CD14-positive monocyte (primary cell): ENCODE measurements at regions not wholly inside any gene's neighbourhood (a gene's known extent, or its start where the extent isn't known, plus 50 kb on each side); places are given as distances from the start of the nearest gene placed in this dataset.

Experiments used
- DNase-seq, 3 donors: peaks; one replicate each; pipeline ENCODE4 v3.0.0-alpha.2; 2011 to 2022
- H2AFZ ChIP-seq: 2 replicates; pipeline ENCODE4 v1.6.0; 2012; ENCODE audit warnings: mild to moderate bottlenecking, low read depth, low read length, inconsistent platforms; ENCODE audit not compliant: insufficient read depth, poor library complexity, severe bottlenecking
- H3K27ac ChIP-seq, 2 donors: 1 replicate in 1 of 2; 2 replicates in 1 of 2; pipeline ENCODE4 v1.5.1; 2012 to 2013; ENCODE audit warnings: low read length in 2 of 2, control low read depth in 1 of 2, inconsistent platforms in 1 of 2, low read depth in 1 of 2, mild to moderate bottlenecking in 1 of 2
- H3K27me3 ChIP-seq, 2 donors: one replicate each; pipeline versions ENCODE4 v1.6.0 to v1.6.1; 2011 to 2013; ENCODE audit warnings: low read length in 2 of 2; ENCODE audit not compliant: control insufficient read depth in 2 of 2, insufficient read depth in 2 of 2
- H3K36me3 ChIP-seq, 2 donors: replicated peaks in 1 of 2; 1 replicate in 1 of 2; 2 replicates in 1 of 2; pipeline versions ENCODE4 v1.5.1 to v1.6.1; 2012 to 2013; ENCODE audit warnings: low read length in 2 of 2, control low read depth in 1 of 2, inconsistent platforms in 1 of 2, mild to moderate bottlenecking in 1 of 2; ENCODE audit not compliant: insufficient read depth in 2 of 2, control insufficient read depth in 1 of 2
- H3K4me1 ChIP-seq, 2 donors: 1 replicate in 1 of 2; 2 replicates in 1 of 2; pipeline versions ENCODE4 v1.5.1 to v1.6.1; 2012 to 2013; ENCODE audit warnings: low read length in 2 of 2, control low read depth in 1 of 2, inconsistent platforms in 1 of 2, mild to moderate bottlenecking in 1 of 2, moderate library complexity in 1 of 2; ENCODE audit not compliant: insufficient read depth in 2 of 2, control insufficient read depth in 1 of 2
- H3K4me2 ChIP-seq: replicated peaks from 2 replicates; pipeline ENCODE3; 2012; ENCODE audit warnings: low read length, moderate library complexity, mild to moderate bottlenecking; ENCODE audit not compliant: poor library complexity, severe bottlenecking; ENCODE audit errors: extremely low read depth
- H3K4me3 ChIP-seq, 3 experiments: fragments of 200-600 bp in 1 of 3; sonication (generic) in 1 of 3; replicated peaks in 1 of 3; 1 replicate in 2 of 3; 2 replicates in 1 of 3; pipeline ENCODE4 v1.5.1; 2011 to 2013; ENCODE audit warnings: low read length in 3 of 3, mild to moderate bottlenecking in 3 of 3, control low read depth in 2 of 3, low read depth in 2 of 3, inconsistent platforms in 1 of 3, moderate library complexity in 1 of 3
- H3K79me2 ChIP-seq: 2 replicates; pipeline ENCODE4 v1.6.0; 2012; ENCODE audit warnings: mild to moderate bottlenecking, control low read depth, inconsistent platforms, low read length, moderate library complexity; ENCODE audit not compliant: insufficient read depth
- H3K9ac ChIP-seq: 2 replicates; pipeline ENCODE4 v1.6.0; 2017; ENCODE audit warnings: low read length, mild to moderate bottlenecking; ENCODE audit not compliant: insufficient read depth, poor library complexity, severe bottlenecking
- H3K9me3 ChIP-seq, 2 donors: replicated peaks in 1 of 2; 1 replicate in 1 of 2; 2 replicates in 1 of 2; pipeline versions ENCODE4 v1.5.1 to v1.6.1; 2012 to 2013; ENCODE audit warnings: low read length in 2 of 2, control low read depth in 1 of 2; ENCODE audit not compliant: control insufficient read depth in 1 of 2, insufficient read depth in 1 of 2
- H4K20me1 ChIP-seq: 2 replicates; pipeline ENCODE4 v1.6.0; 2012; ENCODE audit warnings: mild to moderate bottlenecking, low read length, control low read depth, moderate library complexity; ENCODE audit not compliant: insufficient read depth
- H3K27ac Mint-ChIP-seq, 7 donors: one replicate each; pipeline ENCODE4 v1.8.0; 2020; ENCODE audit warnings: mild to moderate bottlenecking in 7 of 7, mixed read lengths in 7 of 7, moderate library complexity in 6 of 7, inconsistent platforms in 2 of 7
- H3K27me3 Mint-ChIP-seq, 3 donors: one replicate each; pipeline ENCODE4 v1.8.0; 2021 to 2022; ENCODE audit warnings: low read depth in 3 of 3, mild to moderate bottlenecking in 3 of 3, mixed read lengths in 3 of 3, moderate library complexity in 3 of 3, inconsistent platforms in 1 of 3
- H3K36me3 Mint-ChIP-seq, 2 donors: one replicate each; pipeline ENCODE4 v1.8.0; 2020; ENCODE audit warnings: mixed read lengths in 2 of 2, inconsistent platforms in 1 of 2, mild to moderate bottlenecking in 1 of 2
- H3K4me1 Mint-ChIP-seq: one replicate; pipeline ENCODE4 v1.8.0; 2020; ENCODE audit warnings: mild to moderate bottlenecking, mixed read lengths
- H3K4me3 Mint-ChIP-seq, 2 donors: one replicate each; pipeline ENCODE4 v1.8.0; 2020; ENCODE audit warnings: mild to moderate bottlenecking in 2 of 2, mixed read lengths in 2 of 2, moderate library complexity in 1 of 2
- H3K9me3 Mint-ChIP-seq, 7 donors: one replicate each; pipeline ENCODE4 v1.8.0; 2020 to 2022; ENCODE audit warnings: mixed read lengths in 7 of 7, mild to moderate bottlenecking in 6 of 7, moderate library complexity in 6 of 7, inconsistent platforms in 2 of 7
- WGBS: methylation state at CpG from one replicate; pipeline ENCODE4 v1.1.5; 2013; ENCODE audit warnings: missing lambda C conversion rate; ENCODE audit not compliant: insufficient coverage; 5-methylcytosine and 5-hydroxymethylcytosine counted together
- intact Hi-C, 2 donors: fragments of 100-400 bp; cut with micrococcal nuclease; formaldehyde crosslinking; loops; one replicate each; pipeline versions ENCODE4 v1.15.0 to v1.15.1; 2023
- TF ChIP-seq, protein P1 (sequence below): fragments of 200-600 bp; IDR thresholded peaks from one replicate; pipeline ENCODE4 v1.8.0; 2022; ENCODE audit warnings: antibody characterized with exemption, mild to moderate bottlenecking

DNA sequence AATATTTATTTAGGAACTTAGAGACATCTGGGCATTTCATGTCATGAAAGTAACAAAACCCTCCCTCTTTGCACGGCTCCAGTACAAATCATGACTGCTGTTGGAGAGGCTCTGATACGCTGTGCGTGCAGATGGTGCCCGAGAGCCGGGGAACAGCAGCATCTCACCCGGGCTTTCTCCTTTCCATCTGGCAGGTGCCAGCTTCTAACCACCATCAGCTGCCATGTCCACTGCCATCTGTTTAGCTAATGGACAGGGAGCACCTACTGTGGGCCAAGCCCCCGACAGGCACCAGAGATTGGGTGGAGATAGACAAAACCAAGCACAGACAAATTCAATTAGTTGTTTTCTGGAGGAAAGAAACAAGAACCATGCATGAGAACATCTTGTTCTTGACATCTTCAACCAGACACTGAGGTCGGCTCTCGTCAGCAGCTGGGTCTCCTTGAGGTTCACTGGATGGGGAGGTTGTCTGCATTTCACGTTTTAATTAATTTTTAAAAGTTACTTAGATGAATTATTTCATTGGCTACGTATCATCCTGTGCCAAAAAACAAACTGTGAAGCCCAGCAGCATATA, 323.7 kb downstream of the THBS2 start:
- no peaks in the 10 kb centered on the region for H3K4me1 Mint-ChIP-seq
- DNase-seq = no peak
- no peaks in the 10 kb centered on the region for H3K4me1 ChIP-seq
- no peak overlapping the region for H3K4me2 ChIP-seq
- H3K27ac ChIP-seq = no peak overlapping the region
- peaks cover 0 to 3% of the 10 kb centered on the region in 2 donors for H3K27me3 ChIP-seq
- H3K9ac ChIP-seq = no peak overlapping the region
- no peak overlapping the region for H3K4me3 Mint-ChIP-seq
- TF ChIP-seq, protein P1, sequence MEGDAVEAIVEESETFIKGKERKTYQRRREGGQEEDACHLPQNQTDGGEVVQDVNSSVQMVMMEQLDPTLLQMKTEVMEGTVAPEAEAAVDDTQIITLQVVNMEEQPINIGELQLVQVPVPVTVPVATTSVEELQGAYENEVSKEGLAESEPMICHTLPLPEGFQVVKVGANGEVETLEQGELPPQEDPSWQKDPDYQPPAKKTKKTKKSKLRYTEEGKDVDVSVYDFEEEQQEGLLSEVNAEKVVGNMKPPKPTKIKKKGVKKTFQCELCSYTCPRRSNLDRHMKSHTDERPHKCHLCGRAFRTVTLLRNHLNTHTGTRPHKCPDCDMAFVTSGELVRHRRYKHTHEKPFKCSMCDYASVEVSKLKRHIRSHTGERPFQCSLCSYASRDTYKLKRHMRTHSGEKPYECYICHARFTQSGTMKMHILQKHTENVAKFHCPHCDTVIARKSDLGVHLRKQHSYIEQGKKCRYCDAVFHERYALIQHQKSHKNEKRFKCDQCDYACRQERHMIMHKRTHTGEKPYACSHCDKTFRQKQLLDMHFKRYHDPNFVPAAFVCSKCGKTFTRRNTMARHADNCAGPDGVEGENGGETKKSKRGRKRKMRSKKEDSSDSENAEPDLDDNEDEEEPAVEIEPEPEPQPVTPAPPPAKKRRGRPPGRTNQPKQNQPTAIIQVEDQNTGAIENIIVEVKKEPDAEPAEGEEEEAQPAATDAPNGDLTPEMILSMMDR = no peak
- H3K36me3 Mint-ChIP-seq = no peaks in the 10 kb centered on the region
- intact Hi-C loops = no loop called here
- H3K9me3 Mint-ChIP-seq = peaks cover 8 to 40% (median 26%) of the 10 kb centered on the region in 7 donors
- no peak overlapping the region for H3K4me3 ChIP-seq
- WGBS = 100% methylated on average over 5 of the region's 11 CpGs
- H2AFZ ChIP-seq = no peak overlapping the region
- H3K36me3 ChIP-seq = no peaks in the 10 kb centered on the region
- H3K79me2 ChIP-seq = no peaks in the 10 kb centered on the region
- H4K20me1 ChIP-seq = no peaks in the 10 kb centered on the region
- H3K27me3 Mint-ChIP-seq = peaks cover 6 to 15% (median 14%) of the 10 kb centered on the region in 3 donors
- H3K9me3 ChIP-seq = peaks cover 32 to 49% of the 10 kb centered on the region in 2 donors
- H3K27ac Mint-ChIP-seq = no peak overlapping the region

GRCh38 chr6:168928012-168928411, 325.6 kb downstream of the THBS2 start:
- no peaks in the 10 kb centered on the region for H3K4me1 Mint-ChIP-seq

More at GRCh38 chr6:168928012-168928411, 325.6 kb downstream of the THBS2 start:
- no peak overlapping the region for H3K4me3 ChIP-seq
- DNase-seq = no peak
- peaks cover 32 to 49% of the 10 kb centered on the region in 2 donors for H3K9me3 ChIP-seq
- 92% methylated on average over 10 of the region's 10 CpGs for WGBS
- Mint-ChIP-seq H3K4me3 (no peak overlapping the region), H3K27me3 (peaks cover 0 to 5% (median 2%) of the 10 kb centered on the region in 3 donors), H3K27ac (no peak overlapping the region), H3K9me3 (peaks cover 8 to 36% (median 28%) of the 10 kb centered on the region in 7 donors), H3K36me3 (no peaks in the 10 kb centered on the region)
- no peaks in the 10 kb centered on the region for H3K79me2 ChIP-seq
- H3K36me3 ChIP-seq = no peaks in the 10 kb centered on the region
- no peak overlapping the region for H3K4me2 ChIP-seq
- TF ChIP-seq, protein P1 = no peak
- H4K20me1 ChIP-seq = no peaks in the 10 kb centered on the region
- H2AFZ ChIP-seq = no peak overlapping the region
- intact Hi-C loops = no loop called here
- no peak overlapping the region for H3K9ac ChIP-seq
- no peak overlapping the region for H3K27ac ChIP-seq
- H3K4me1 ChIP-seq = no peaks in the 10 kb centered on the region
- H3K27me3 ChIP-seq = no peaks in the 10 kb centered on the region
